Common myeloid progenitor, CD34-positive (primary cell): ENCODE measurements at regions not wholly inside any gene's neighbourhood (a gene's known extent, or its start where the extent isn't known, plus 50 kb on each side); places are given as distances from the start of the nearest gene placed in this dataset.
"Not testable (repeated sequence)": the region's sequence is repeated elsewhere in the genome, so short reads cannot be mapped to it uniquely, and the experiment has no call there.

Experiments
- CTCF ChIA-PET: fragments of 350-600 bp; sonication (Branson Sonifier 250); formaldehyde crosslinking; loops from one replicate; lab custom pipeline; 2021; ENCODE audit warnings: antibody characterized with exemption; lab: Charles Lee
- POLR2A ChIA-PET: fragments of 350-600 bp; sonication (Branson Sonifier 250); formaldehyde crosslinking; loops from one replicate; lab custom pipeline; 2021; ENCODE audit warnings: antibody characterized with exemption; lab: Charles Lee
- DNase-seq, 3 donors: peaks; one replicate each; pipeline versions ENCODE4 v3.0.0 to v3.0.0-alpha.2; 2013
- H3K27ac ChIP-seq, 2 experiments: 1 replicate in 1 of 2; 2 replicates in 1 of 2; pipeline ENCODE4 v1.7.0; 2013; ENCODE audit warnings: inconsistent platforms in 2 of 2, low read length in 2 of 2, mild to moderate bottlenecking in 2 of 2, low read depth in 1 of 2, moderate library complexity in 1 of 2; ENCODE audit not compliant: severe bottlenecking in 2 of 2, insufficient read depth in 1 of 2, poor library complexity in 1 of 2
- H3K27me3 ChIP-seq, 5 experiments: replicated peaks in 2 of 5; 1 replicate in 3 of 5; 2 replicates in 2 of 5; pipeline versions ENCODE4 v1.6.1 to v1.7.0; 2013; ENCODE audit warnings: low read length in 4 of 5, mild to moderate bottlenecking in 2 of 5, moderate library complexity in 2 of 5, inconsistent platforms in 1 of 5; ENCODE audit not compliant: insufficient read depth in 5 of 5, control insufficient read depth in 4 of 5
- H3K36me3 ChIP-seq, 4 experiments: 1 replicate in 2 of 4; 2 replicates in 2 of 4; pipeline versions ENCODE4 v1.6.1 to v1.7.0; 2013; ENCODE audit warnings: low read length in 3 of 4, control low read depth in 1 of 4, mild to moderate bottlenecking in 1 of 4; ENCODE audit not compliant: control insufficient read depth in 4 of 4, insufficient read depth in 4 of 4
- H3K4me1 ChIP-seq, 4 experiments: 1 replicate in 3 of 4; 2 replicates in 1 of 4; pipeline versions ENCODE4 v1.6.1 to v1.7.1; 2013; ENCODE audit warnings: low read length in 3 of 4, mild to moderate bottlenecking in 3 of 4, control low read depth in 1 of 4, inconsistent platforms in 1 of 4, moderate library complexity in 1 of 4; ENCODE audit not compliant: control insufficient read depth in 4 of 4, insufficient read depth in 4 of 4; ENCODE audit errors: control extremely low read depth in 1 of 4
- H3K4me3 ChIP-seq, 7 experiments: 1 replicate in 4 of 7; 2 replicates in 3 of 7; pipeline versions ENCODE4 v1.5.1 to v1.7.0; 2013; ENCODE audit warnings: mild to moderate bottlenecking in 7 of 7, low read length in 6 of 7, moderate library complexity in 6 of 7, inconsistent platforms in 2 of 7, low read depth in 2 of 7, control low read depth in 1 of 7; ENCODE audit not compliant: insufficient read depth in 4 of 7, control insufficient read depth in 1 of 7; ENCODE audit errors: extremely low read depth in 1 of 7
- H3K9me3 ChIP-seq, 5 experiments: 1 replicate in 4 of 5; 2 replicates in 1 of 5; pipeline versions ENCODE4 v1.6.1 to v1.7.1; 2013; ENCODE audit warnings: low read length in 4 of 5, mild to moderate bottlenecking in 2 of 5, inconsistent platforms in 1 of 5, low read depth in 1 of 5, moderate library complexity in 1 of 5; ENCODE audit not compliant: control insufficient read depth in 4 of 5, insufficient read depth in 2 of 5; ENCODE audit errors: control extremely low read depth in 1 of 5
- WGBS: methylation state at CpG from one replicate; pipeline ENCODE4 v1.1.5; 2013; ENCODE audit not compliant: insufficient coverage; 5-methylcytosine and 5-hydroxymethylcytosine counted together

- peak overlapping the region; percentile 12 to 67 for H3K27ac ChIP-seq
Measured at GRCh38 chr4:37754410-37755185, 68.4 kb upstream of the RELL1 start.

GRCh38 chr4:37749398-37749988 is 63.3 kb upstream of the RELL1 start:
- H3K27ac ChIP-seq = peak overlapping the region in 1 of 2 experiments; percentile 40
- no peaks in the 10 kb centered on the region for H3K36me3 ChIP-seq
- POLR2A ChIA-PET = interaction anchor here (0.6 kb wide), 1 partner anchor 18 kb away, joined by 3 read pairs; no protein-coding TSS in a partner anchor
- DNase-seq = peak in 2 of 3 donors; percentile 70 to 82
- CTCF ChIA-PET = no interaction called here
- H3K27me3 ChIP-seq = no peaks in the 10 kb centered on the region
- no CpG with 5 or more reads among the region's 1 CpG for WGBS
- H3K4me1 ChIP-seq = peaks cover 26 to 57% (median 33%) of the 10 kb centered on the region in 4 experiments
- H3K9me3 ChIP-seq = peaks cover 0 to 5% (median 3%) of the 10 kb centered on the region in 5 experiments
- H3K4me3 ChIP-seq = peak overlapping the region in 1 of 7 experiments; percentile 17

More at GRCh38 chr4:37754410-37755185, 68.4 kb upstream of the RELL1 start:
- DNase-seq = peak in 2 of 3 donors; percentile 67 to 79
- 17% methylated on average over 5 of the region's 6 CpGs for WGBS
- H3K9me3 ChIP-seq = no peaks in the 10 kb centered on the region
- no peaks in the 10 kb centered on the region for H3K36me3 ChIP-seq
- H3K4me3 ChIP-seq = peak overlapping the region in 2 of 7 experiments; percentile 40 to 46
- CTCF ChIA-PET = interaction anchor here (0.7 to 1.6 kb wide), 4 partner anchors 8 to 69 kb away, joined by 3 to 4 read pairs (median 3); no protein-coding TSS in a partner anchor
- H3K27me3 ChIP-seq = no peaks in the 10 kb centered on the region
- peaks cover 46 to 82% (median 56%) of the 10 kb centered on the region in 4 experiments for H3K4me1 ChIP-seq
- POLR2A ChIA-PET = interaction anchor here (0.8 kb wide), 1 partner anchor 30 kb away, joined by 3 read pairs; no protein-coding TSS in a partner anchor

GRCh38 chr4:37748485-37748884 is 62.3 kb upstream of the RELL1 start:
- no CpG with 5 or more reads among the region's 2 CpGs for WGBS
- peak; percentile 75 to 97 (median 95) for DNase-seq
- H3K4me1 ChIP-seq = peaks cover 17 to 46% (median 24%) of the 10 kb centered on the region in 4 experiments
- ChIA-PET POLR2A (interaction anchor here (0.6 to 1.4 kb wide), 2 partner anchors 62 to 64 kb away, joined by 3 to 4 read pairs; no protein-coding TSS in a partner anchor), CTCF (interaction anchor here (1.1 kb wide), 1 partner anchor 16 kb away, joined by 8 read pairs; no protein-coding TSS in a partner anchor)
- no peaks in the 10 kb centered on the region for H3K27me3 ChIP-seq
- H3K27ac ChIP-seq = peak overlapping the region in 1 of 2 experiments; percentile 70
- no peaks in the 10 kb centered on the region for H3K36me3 ChIP-seq
- peaks cover 0 to 5% (median 3%) of the 10 kb centered on the region in 5 experiments for H3K9me3 ChIP-seq
- H3K4me3 ChIP-seq = peak overlapping the region in 2 of 7 experiments; percentile 17 to 26

GRCh38 chr4:37747772-37748330 is 61.7 kb upstream of the RELL1 start:
- Histone ChIP-seq H3K27me3 (no peaks in the 10 kb centered on the region), H3K36me3 (no peaks in the 10 kb centered on the region), H3K4me3 (no peak overlapping the region), H3K27ac (peak overlapping the region; percentile 25 to 70), H3K4me1 (peaks cover 14 to 40% (median 22%) of the 10 kb centered on the region in 4 experiments), H3K9me3 (peaks cover 0 to 6% (median 3%) of the 10 kb centered on the region in 5 experiments)
- ChIA-PET CTCF (interaction anchor here (1.1 kb wide), 1 partner anchor 15 kb away, joined by 8 read pairs; no protein-coding TSS in a partner anchor), POLR2A (interaction anchor here (1.4 kb wide), 1 partner anchor 61 kb away, joined by 4 read pairs; no protein-coding TSS in a partner anchor)
- WGBS = 100% methylated on average over 1 of the region's 6 CpGs
- peak in 2 of 3 donors; percentile 53 to 63 for DNase-seq

- POLR2A ChIA-PET, CTCF ChIA-PET, DNase-seq, H3K9me3 ChIP-seq, H3K36me3 ChIP-seq, H3K27me3 ChIP-seq, H3K27ac ChIP-seq: not testable (repeated sequence)
- Histone ChIP-seq H3K4me3 (peak overlapping the region in 1 of 7 experiments; percentile 40), H3K4me1 (peaks cover 14 to 32% (median 22%) of the 10 kb centered on the region in 4 experiments)
- 97% methylated on average over 5 of the region's 5 CpGs for WGBS
Measured at GRCh38 chr4:37746852-37747251, 60.7 kb upstream of the RELL1 start.

GRCh38 chr4:37745946-37746345 is 59.8 kb upstream of the RELL1 start:
- no peaks in the 10 kb centered on the region for H3K27me3 ChIP-seq
- H3K27ac ChIP-seq = no peak overlapping the region
- no peak for DNase-seq
- peaks cover 14 to 27% (median 22%) of the 10 kb centered on the region in 4 experiments for H3K4me1 ChIP-seq
- CTCF ChIA-PET = interaction anchor here (0.6 kb wide), 1 partner anchor 51 kb away, joined by 3 read pairs; no protein-coding TSS in a partner anchor
- H3K9me3 ChIP-seq = peaks cover 0 to 6% (median 3%) of the 10 kb centered on the region in 5 experiments
- H3K36me3 ChIP-seq = no peaks in the 10 kb centered on the region
- H3K4me3 ChIP-seq = no peak overlapping the region
- POLR2A ChIA-PET = no interaction called here
